HepG2 (cell line): ENCODE measurements at regions not wholly inside any gene's neighbourhood (a gene's known extent, or its start where the extent isn't known, plus 50 kb on each side); places are given as distances from the start of the nearest gene placed in this dataset.

Experiments
- ATAC-seq: fragments of 200-7000 bp; cut with Tn5 transposase; 3 replicates; pipeline ENCODE4 v1.9.1; 2020; ENCODE audit warnings: mild to moderate bottlenecking, moderate library complexity
- BruUV-seq: library from RNA; stranded (reverse); fragments of 400-500 nt; replicated peaks from 2 replicates; lab custom pipeline; 2021; lab: Mats Ljungman, UMichigan
- CTCF ChIA-PET: fragments of 300-600 bp; formaldehyde crosslinking; extraction: SDS; loops from one replicate; lab custom pipeline; 2021; ENCODE audit warnings: low total read pairs, inconsistent platforms, low intra/inter-chr PET ratio; lab: Yijun Ruan, JAX
- POLR2A ChIA-PET: fragments of 350-600 bp; sonication (Branson Sonifier 250); formaldehyde crosslinking; loops from one replicate; lab custom pipeline; 2020; ENCODE audit warnings: antibody characterized with exemption, inconsistent platforms; lab: Yijun Ruan, JAX
- DNase-seq: peaks from one replicate; pipeline ENCODE4 v3.0.0-alpha.2; 2015; ENCODE audit warnings: low spot score
- FAIRE-seq: peaks from 3 replicates; lab custom pipeline; 2011; peaks lifted over from hg19 to GRCh38; lab: Jason Lieb, UNC
- H2AFZ ChIP-seq: one replicate; pipeline ENCODE4 v1.6.1; 2011; ENCODE audit warnings: low read length, inconsistent platforms
- H3K27ac ChIP-seq: fragments of 300-600 bp; 3 replicates; pipeline ENCODE4 v1.8.0; 2011; ENCODE audit warnings: mixed run types, mild to moderate bottlenecking, mixed read lengths, low read length, inconsistent platforms; ENCODE audit not compliant: insufficient read depth; ENCODE audit errors: extremely low read length
- H3K27me3 ChIP-seq, 2 experiments: fragments of 200-600 bp in 1 of 2; 2 replicates in 1 of 2; 3 replicates in 1 of 2; pipeline versions ENCODE4 v1.6.0 to v1.8.0; 2011; ENCODE audit warnings: low read length in 2 of 2, mild to moderate bottlenecking in 2 of 2, moderate library complexity in 2 of 2, inconsistent platforms in 1 of 2; ENCODE audit not compliant: insufficient read depth in 2 of 2, control insufficient read depth in 1 of 2
- H3K36me3 ChIP-seq, 2 experiments: fragments of 200-600 bp in 1 of 2; replicated peaks in 1 of 2; 2 replicates in 1 of 2; 3 replicates in 1 of 2; pipeline versions ENCODE4 v1.5.1 to v1.8.0; 2011; ENCODE audit warnings: low read length in 2 of 2, inconsistent platforms in 1 of 2; ENCODE audit not compliant: insufficient read depth in 2 of 2, control insufficient read depth in 1 of 2
- H3K4me1 ChIP-seq: 2 replicates; pipeline ENCODE4 v1.5.1; 2012; ENCODE audit warnings: low read length, inconsistent platforms; ENCODE audit not compliant: insufficient read depth
- H3K4me2 ChIP-seq: 2 replicates; pipeline ENCODE4 v1.6.0; 2011; ENCODE audit warnings: low read depth, low read length, inconsistent platforms
- H3K4me3 ChIP-seq, 3 experiments: fragments of 200-600 bp in 1 of 3; sonication (generic), shearing (Covaris generic) in 1 of 3; replicated peaks in 1 of 3; 2 replicates each; pipeline ENCODE4 v1.5.1; 2011 to 2016; ENCODE audit warnings: low read length in 3 of 3, inconsistent platforms in 2 of 3, low read depth in 2 of 3, mild to moderate bottlenecking in 2 of 3, control low read depth in 1 of 3, mixed read lengths in 1 of 3; ENCODE audit not compliant: insufficient read depth in 1 of 3
- H3K79me2 ChIP-seq: one replicate; pipeline ENCODE4 v1.6.1; 2011; ENCODE audit warnings: low read length, inconsistent platforms; ENCODE audit not compliant: insufficient read depth
- H3K9ac ChIP-seq: 2 replicates; pipeline ENCODE4 v1.6.0; 2011; ENCODE audit warnings: mild to moderate bottlenecking, low read depth, low read length, inconsistent platforms; ENCODE audit not compliant: insufficient read depth
- H3K9me3 ChIP-seq: 2 replicates; pipeline ENCODE4 v1.5.1; 2012; ENCODE audit warnings: mild to moderate bottlenecking, low read length
- H4K20me1 ChIP-seq: 2 replicates; pipeline ENCODE4 v1.6.0; 2011; ENCODE audit warnings: inconsistent platforms, mild to moderate bottlenecking, low read length, moderate library complexity; ENCODE audit not compliant: insufficient read depth
- BCLAF1 ChIP-seq: fragments of 450-650 bp; IDR thresholded peaks from 2 replicates; pipeline ENCODE4 v1.6.1; 2017; ENCODE audit warnings: mild to moderate bottlenecking
- CBX2 ChIP-seq, 2 experiments: fragments of 200-600 bp in 1 of 2; sonication (generic); formaldehyde crosslinking in 1 of 2; IDR thresholded peaks; 2 replicates each; pipeline versions ENCODE4 v1.7.0 to v1.8.1; 2018 to 2022; ENCODE audit warnings: low read depth in 2 of 2, low read length in 1 of 2, mild to moderate bottlenecking in 1 of 2, missing genetic modification reagents in 1 of 2
- ELF3 ChIP-seq: IDR thresholded peaks from 2 replicates; pipeline ENCODE4 v1.6.1; 2016; ENCODE audit warnings: missing genetic modification reagents, missing compliant biosample characterization
- HNF1B ChIP-seq: sonication (generic); formaldehyde crosslinking; IDR thresholded peaks from 2 replicates; pipeline ENCODE4 v1.5.1; 2020; ENCODE audit warnings: mild to moderate bottlenecking, moderate library complexity, missing genetic modification reagents
- HNRNPLL ChIP-seq: fragments of 200-400 bp; formaldehyde crosslinking; IDR thresholded peaks from 2 replicates; pipeline ENCODE4 v1.6.1; 2017; ENCODE audit warnings: mild to moderate bottlenecking, low read depth, low read length; ENCODE audit not compliant: poor library complexity, severe bottlenecking
- PHF5A ChIP-seq: IDR thresholded peaks from one replicate; pipeline ENCODE4 v1.6.1; 2018; ENCODE audit warnings: low read depth, missing genetic modification reagents; ENCODE audit not compliant: unreplicated experiment
- PLRG1 ChIP-seq: fragments of 450-650 bp; conservative IDR thresholded peaks from 2 replicates; pipeline ENCODE4 v1.6.1; 2016
- SMC3 ChIP-seq: IDR thresholded peaks from 2 replicates; pipeline ENCODE4 v1.6.1; 2011; ENCODE audit warnings: low read length, improper control_type of control experiment
- SRSF4 ChIP-seq: fragments of 200-400 bp; formaldehyde crosslinking; IDR thresholded peaks from one replicate; pipeline ENCODE4 v1.6.1; 2018; ENCODE audit warnings: mild to moderate bottlenecking, low read depth, low read length, moderate library complexity; ENCODE audit not compliant: poor library complexity, severe bottlenecking
- ZHX1 ChIP-seq: sonication (generic); formaldehyde crosslinking; IDR thresholded peaks from 2 replicates; pipeline ENCODE4 v1.8.1; 2022; ENCODE audit warnings: low read depth, mild to moderate bottlenecking, missing genetic modification reagents
- ZNF12 ChIP-seq: sonication (generic); formaldehyde crosslinking; IDR thresholded peaks from 2 replicates; pipeline ENCODE4 v1.5.0; 2020; ENCODE audit warnings: missing genetic modification reagents
- ZNF138 ChIP-seq: sonication (generic); formaldehyde crosslinking; IDR thresholded peaks from 2 replicates; pipeline ENCODE4 v1.5.0; 2020; ENCODE audit warnings: mild to moderate bottlenecking, low read depth, missing genetic modification reagents
- ZNF274 ChIP-seq: sonication (generic); formaldehyde crosslinking; IDR thresholded peaks from 2 replicates; pipeline ENCODE4 v1.5.1; 2020; ENCODE audit warnings: mild to moderate bottlenecking, missing genetic modification reagents
- ZNF382 ChIP-seq: sonication (generic); formaldehyde crosslinking; IDR thresholded peaks from 2 replicates; pipeline ENCODE4 v1.5.0; 2020; ENCODE audit warnings: missing genetic modification reagents, mild to moderate bottlenecking, borderline replicate concordance
- ZNF597 ChIP-seq: sonication (generic); formaldehyde crosslinking; IDR thresholded peaks from 2 replicates; pipeline ENCODE4 v1.5.0; 2020; ENCODE audit warnings: missing genetic modification reagents
- WGBS: methylation state at CpG from one replicate; pipeline ENCODE4 v1.1.6; 2017; ENCODE audit warnings: low lambda C conversion rate; 5-methylcytosine and 5-hydroxymethylcytosine counted together
- in situ Hi-C: cut with HindIII; loops from 2 replicates; pipeline ENCODE4 v1.10.0; 2017; ENCODE audit warnings: low pct_unique_long_range_greater_than_20kb; ENCODE audit not compliant: extremely low pct_ligation_motif_present
- intact Hi-C: fragments of 100-400 bp; cut with micrococcal nuclease; formaldehyde crosslinking; loops from one replicate; pipeline ENCODE4 v1.10.0; 2022; ENCODE audit not compliant: unreplicated experiment

- no TSS peak for BruUV-seq
- in situ Hi-C loops = no loop called here
- FAIRE-seq = no peak
These were observed 70.5 kb upstream of the BOC start for GRCh38 chr3:113140876-113141275.

More at GRCh38 chr3:113140876-113141275, 70.5 kb upstream of the BOC start:
- no peak overlapping the region for H3K4me3 ChIP-seq
- 91% methylated on average over 2 of the region's 2 CpGs for WGBS
- H3K4me2 ChIP-seq = no peak overlapping the region
- H3K27me3 ChIP-seq = no peaks in the 10 kb centered on the region
- ATAC-seq (no peak), DNase-seq (no peak)
- TF ChIP-seq PHF5A (no peak), ZHX1 (CRISPR knock-in tag) (no peak), CBX2 (IDR thresholded peaks at IDR 0.05; ENCODE audit: low read depth, low read length) (no peak), CBX2 (CRISPR knock-in tag; IDR thresholded peaks at IDR 0.05; ENCODE audit: low read depth) (no peak), PLRG1 (no peak), ZNF274 (CRISPR knock-in tag) (no peak), BCLAF1 (no peak), ZNF12 (CRISPR knock-in tag) (no peak), ZNF382 (no peak), HNRNPLL (no peak), ELF3 (no peak), ZNF597 (CRISPR knock-in tag) (no peak), HNF1B (CRISPR knock-in tag) (no peak), ZNF138 (CRISPR knock-in tag) (no peak), SMC3 (no peak), SRSF4 (no peak)
- ChIA-PET CTCF (no interaction called here), POLR2A (no interaction called here)
- no peak overlapping the region for H2AFZ ChIP-seq
- no peak overlapping the region for H3K27ac ChIP-seq
- no peaks in the 10 kb centered on the region for H3K36me3 ChIP-seq
- no peaks in the 10 kb centered on the region for H3K4me1 ChIP-seq
- no peaks in the 10 kb centered on the region for H3K9me3 ChIP-seq
- H3K9ac ChIP-seq = no peak overlapping the region
- H4K20me1 ChIP-seq = no peaks in the 10 kb centered on the region
- H3K79me2 ChIP-seq = no peaks in the 10 kb centered on the region
- intact Hi-C loops = no loop called here
